HCT116 (cell line): ENCODE measurements at regions not wholly inside any gene's neighbourhood (a gene's known extent, or its start where the extent isn't known, plus 50 kb on each side); places are given as distances from the start of the nearest gene placed in this dataset.

ENCODE experiments used
- ATAC-seq: fragments of 200-7000 bp; cut with Tn5 transposase; 2 replicates; pipeline ENCODE4 v1.9.1; 2020; ENCODE audit warnings: mild to moderate bottlenecking, moderate library complexity
- BruUV-seq: library from RNA; stranded (reverse); fragments of 400-500 nt; replicated peaks from 2 replicates; lab custom pipeline; 2021; lab: Mats Ljungman, UMichigan
- CTCF ChIA-PET: fragments of 300-600 bp; sonication (Branson Sonifier 250); formaldehyde crosslinking; loops from one replicate; lab custom pipeline; 2021; ENCODE audit warnings: antibody characterized with exemption; lab: Charles Lee
- POLR2A ChIA-PET: fragments of 300-600, 350-600 bp; sonication (Branson Sonifier 250); formaldehyde crosslinking; loops from one replicate; lab custom pipeline; 2021; ENCODE audit warnings: antibody characterized with exemption; lab: Charles Lee
- RAD21 ChIA-PET, 2 experiments: fragments of 300-600 bp; sonication (Branson Sonifier 250); formaldehyde crosslinking; loops; one replicate each; lab custom pipeline; 2023; ENCODE audit warnings: low total read pairs in 2 of 2; ENCODE audit not compliant: uncharacterized antibody in 2 of 2, unreplicated experiment in 2 of 2, low non-redundant PET in 1 of 2; lab: Charles Lee
- DNase-seq: peaks from one replicate; pipeline ENCODE4 v3.0.0-alpha.2; 2010; ENCODE audit warnings: low read depth, low spot score
- H2AFZ ChIP-seq: fragments of 200-600 bp; shearing (Covaris generic), sonication (generic); 2 replicates; pipeline ENCODE4 v1.6.1; 2017; ENCODE audit warnings: low read depth, mixed run types, mixed read lengths, antibody characterized with exemption, low read length; ENCODE audit not compliant: poor library complexity, severe bottlenecking
- H3K27ac ChIP-seq: 2 replicates; pipeline ENCODE4 v1.5.1; 2012; ENCODE audit warnings: low read depth, low read length
- H3K27me3 ChIP-seq: fragments of 200-600 bp; sonication (generic); 2 replicates; pipeline ENCODE4 v1.6.1; 2016; ENCODE audit warnings: mixed run types, low read length, mixed read lengths; ENCODE audit not compliant: insufficient read depth
- H3K36me3 ChIP-seq, 2 experiments: fragments of 200-500 bp in 1 of 2; fragments of 200-600 bp in 1 of 2; sonication (Bioruptor generic) in 1 of 2; sonication (generic) in 1 of 2; 2 replicates each; pipeline versions ENCODE4 v1.5.1 to v1.6.1; 2014 to 2016; ENCODE audit warnings: low read length in 2 of 2, inconsistent platforms in 1 of 2, mixed read lengths in 1 of 2, mixed run types in 1 of 2; ENCODE audit not compliant: insufficient read depth in 2 of 2, control insufficient read depth in 1 of 2
- H3K4me1 ChIP-seq, 2 experiments: fragments of 200-600 bp in 1 of 2; sonication (generic) in 1 of 2; 2 replicates each; pipeline versions ENCODE4 v1.5.1 to v1.6.1; 2012 to 2017; ENCODE audit warnings: low read length in 2 of 2, inconsistent platforms in 1 of 2, mild to moderate bottlenecking in 1 of 2, mixed read lengths in 1 of 2, mixed run types in 1 of 2, moderate library complexity in 1 of 2; ENCODE audit not compliant: insufficient read depth in 2 of 2, control insufficient read depth in 1 of 2
- H3K4me2 ChIP-seq: fragments of 200-600 bp; sonication (generic); 2 replicates; pipeline ENCODE4 v1.6.1; 2017; ENCODE audit warnings: mixed run types, low read length, mixed read lengths
- H3K4me3 ChIP-seq, 2 experiments: fragments of 200-600 bp in 1 of 2; sonication (generic) in 1 of 2; replicated peaks in 1 of 2; 2 replicates each; pipeline ENCODE4 v1.5.1; 2011 to 2016; ENCODE audit warnings: low read length in 2 of 2, control low read depth in 1 of 2, low read depth in 1 of 2, mild to moderate bottlenecking in 1 of 2, mixed read lengths in 1 of 2, mixed run types in 1 of 2
- H3K79me2 ChIP-seq: fragments of 200-600 bp; sonication (generic); 2 replicates; pipeline ENCODE4 v1.6.1; 2017; ENCODE audit warnings: mild to moderate bottlenecking, mixed run types, low read length, moderate library complexity, mixed read lengths; ENCODE audit not compliant: insufficient read depth
- H3K9ac ChIP-seq: fragments of 200-600 bp; sonication (generic); 2 replicates; pipeline ENCODE4 v1.6.1; 2016; ENCODE audit warnings: low read length, mixed read lengths
- H3K9me2 ChIP-seq: fragments of 200-600 bp; sonication (generic), shearing (Covaris generic); 2 replicates; pipeline ENCODE4 v1.6.1; 2017; ENCODE audit warnings: mixed run types, mild to moderate bottlenecking, moderate library complexity; ENCODE audit not compliant: insufficient read depth
- H3K9me3 ChIP-seq, 2 experiments: fragments of 200-500 bp in 1 of 2; fragments of 200-600 bp in 1 of 2; sonication (Bioruptor generic) in 1 of 2; sonication (generic) in 1 of 2; 2 replicates each; pipeline ENCODE4 v1.6.1; 2014 to 2017; ENCODE audit warnings: low read length in 2 of 2, mixed read lengths in 2 of 2, inconsistent platforms in 1 of 2, low read depth in 1 of 2, mild to moderate bottlenecking in 1 of 2, mixed run types in 1 of 2, moderate library complexity in 1 of 2; ENCODE audit not compliant: control insufficient read depth in 1 of 2, insufficient read depth in 1 of 2
- H4K20me1 ChIP-seq: fragments of 200-600 bp; sonication (generic), shearing (Covaris generic); 2 replicates; pipeline ENCODE4 v1.6.1; 2017; ENCODE audit warnings: mixed run types, mild to moderate bottlenecking, moderate library complexity; ENCODE audit not compliant: insufficient read depth
- CBX3 ChIP-seq: IDR thresholded peaks from 2 replicates; pipeline ENCODE4 v1.6.1; 2012; ENCODE audit warnings: low read depth
- CEBPB ChIP-seq: IDR thresholded peaks from 2 replicates; pipeline ENCODE4 v1.6.1; 2012; ENCODE audit warnings: low read depth
- EGR1 ChIP-seq: IDR thresholded peaks from 2 replicates; pipeline ENCODE4 v1.6.1; 2012; ENCODE audit warnings: low read depth
- EZH2phosphoT487 ChIP-seq: fragments of 200-600 bp; IDR thresholded peaks from 2 replicates; pipeline ENCODE4 v1.6.1; 2018; ENCODE audit warnings: antibody characterized with exemption, borderline replicate concordance
- JUND ChIP-seq: IDR thresholded peaks from 2 replicates; pipeline ENCODE4 v1.6.1; 2012
- POLR2A ChIP-seq: IDR thresholded peaks from 2 replicates; pipeline ENCODE4 v1.7.0; 2011; ENCODE audit warnings: borderline replicate concordance; ENCODE audit not compliant: insufficient read depth, insufficient read length; ENCODE audit errors: extremely low read depth
- POLR2AphosphoS5 ChIP-seq: IDR thresholded peaks from 2 replicates; pipeline ENCODE4 v1.6.1; 2011; ENCODE audit warnings: mild to moderate bottlenecking, low read depth, low read length, moderate library complexity
- RAD21 ChIP-seq: IDR thresholded peaks from 2 replicates; pipeline ENCODE4 v1.6.1; 2012; ENCODE audit warnings: low read depth, mild to moderate bottlenecking
- SP1 ChIP-seq: IDR thresholded peaks from 2 replicates; pipeline ENCODE4 v1.6.1; 2012; ENCODE audit warnings: low read depth
- SRF ChIP-seq: IDR thresholded peaks from 2 replicates; pipeline ENCODE4 v1.6.1; 2012; ENCODE audit warnings: low read depth
- YY1 ChIP-seq: IDR thresholded peaks from 2 replicates; pipeline ENCODE4 v1.6.1; 2011; ENCODE audit warnings: low read length, low read depth, moderate library complexity, mild to moderate bottlenecking; ENCODE audit not compliant: insufficient replicate concordance; ENCODE audit errors: extremely low read depth
- ZFX ChIP-seq: fragments of 450-650 bp; IDR thresholded peaks from 2 replicates; pipeline ENCODE4 v1.6.1; 2017
- ZNF274 ChIP-seq: fragments of 200-500 bp; sonication (Bioruptor generic); IDR thresholded peaks from 2 replicates; pipeline ENCODE4 v1.6.1; 2014; ENCODE audit warnings: mild to moderate bottlenecking, low read depth, low read length, inconsistent platforms
- intact Hi-C: fragments of 100-400 bp; cut with micrococcal nuclease; formaldehyde crosslinking; loops from 2 replicates; pipeline ENCODE4 v1.10.0; 2022
- TF ChIP-seq, protein P1 (sequence below): IDR thresholded peaks from 2 replicates; pipeline ENCODE4 v1.6.1; 2011; ENCODE audit warnings: mild to moderate bottlenecking, low read length, moderate library complexity; ENCODE audit not compliant: insufficient replicate concordance; ENCODE audit errors: extremely low read depth
- TF ChIP-seq, protein P2 (sequence below): IDR thresholded peaks from 2 replicates; pipeline ENCODE4 v1.6.1; 2012
- TF ChIP-seq, protein P3 (sequence below): IDR thresholded peaks from 2 replicates; pipeline ENCODE4 v1.6.1; 2012; ENCODE audit warnings: low read depth

DNA sequence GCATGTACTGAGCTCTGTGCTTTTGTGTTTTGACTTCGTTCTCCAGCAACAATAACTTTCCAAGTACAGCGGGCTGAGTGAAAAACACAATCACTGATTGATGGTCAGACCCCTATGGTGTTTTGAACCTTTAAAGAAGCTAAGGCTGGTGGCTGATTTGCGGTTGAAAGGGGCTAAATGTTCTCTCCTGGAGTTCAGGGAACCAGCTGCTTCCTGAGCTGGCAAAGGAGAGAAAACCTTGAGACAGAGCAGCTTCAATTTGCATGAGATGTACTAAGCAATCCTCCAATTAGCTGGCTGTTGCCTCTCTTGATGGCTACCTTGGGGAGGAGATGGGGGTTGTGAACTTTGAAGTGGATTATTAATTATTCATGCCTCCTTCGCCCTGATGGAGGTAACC is 546.7 kb upstream of the SEL1L start:
- intact Hi-C loops = no loop called here
- H3K4me2 ChIP-seq = no peak overlapping the region
- TF ChIP-seq, protein P1, sequence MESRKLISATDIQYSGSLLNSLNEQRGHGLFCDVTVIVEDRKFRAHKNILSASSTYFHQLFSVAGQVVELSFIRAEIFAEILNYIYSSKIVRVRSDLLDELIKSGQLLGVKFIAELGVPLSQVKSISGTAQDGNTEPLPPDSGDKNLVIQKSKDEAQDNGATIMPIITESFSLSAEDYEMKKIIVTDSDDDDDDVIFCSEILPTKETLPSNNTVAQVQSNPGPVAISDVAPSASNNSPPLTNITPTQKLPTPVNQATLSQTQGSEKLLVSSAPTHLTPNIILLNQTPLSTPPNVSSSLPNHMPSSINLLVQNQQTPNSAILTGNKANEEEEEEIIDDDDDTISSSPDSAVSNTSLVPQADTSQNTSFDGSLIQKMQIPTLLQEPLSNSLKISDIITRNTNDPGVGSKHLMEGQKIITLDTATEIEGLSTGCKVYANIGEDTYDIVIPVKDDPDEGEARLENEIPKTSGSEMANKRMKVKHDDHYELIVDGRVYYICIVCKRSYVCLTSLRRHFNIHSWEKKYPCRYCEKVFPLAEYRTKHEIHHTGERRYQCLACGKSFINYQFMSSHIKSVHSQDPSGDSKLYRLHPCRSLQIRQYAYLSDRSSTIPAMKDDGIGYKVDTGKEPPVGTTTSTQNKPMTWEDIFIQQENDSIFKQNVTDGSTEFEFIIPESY = no peak
- TF ChIP-seq SRF (no peak), CEBPB (no peak), RAD21 (no peak), ZFX (no peak), POLR2A (no peak), CBX3 (no peak), ZNF274 (no peak), YY1 (no peak), POLR2AphosphoS5 (no peak), SP1 (no peak), JUND (no peak), EGR1 (no peak), EZH2phosphoT487 (no peak)
- TF ChIP-seq, protein P2, sequence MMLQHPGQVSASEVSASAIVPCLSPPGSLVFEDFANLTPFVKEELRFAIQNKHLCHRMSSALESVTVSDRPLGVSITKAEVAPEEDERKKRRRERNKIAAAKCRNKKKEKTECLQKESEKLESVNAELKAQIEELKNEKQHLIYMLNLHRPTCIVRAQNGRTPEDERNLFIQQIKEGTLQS = no peak
- TF ChIP-seq, protein P3, sequence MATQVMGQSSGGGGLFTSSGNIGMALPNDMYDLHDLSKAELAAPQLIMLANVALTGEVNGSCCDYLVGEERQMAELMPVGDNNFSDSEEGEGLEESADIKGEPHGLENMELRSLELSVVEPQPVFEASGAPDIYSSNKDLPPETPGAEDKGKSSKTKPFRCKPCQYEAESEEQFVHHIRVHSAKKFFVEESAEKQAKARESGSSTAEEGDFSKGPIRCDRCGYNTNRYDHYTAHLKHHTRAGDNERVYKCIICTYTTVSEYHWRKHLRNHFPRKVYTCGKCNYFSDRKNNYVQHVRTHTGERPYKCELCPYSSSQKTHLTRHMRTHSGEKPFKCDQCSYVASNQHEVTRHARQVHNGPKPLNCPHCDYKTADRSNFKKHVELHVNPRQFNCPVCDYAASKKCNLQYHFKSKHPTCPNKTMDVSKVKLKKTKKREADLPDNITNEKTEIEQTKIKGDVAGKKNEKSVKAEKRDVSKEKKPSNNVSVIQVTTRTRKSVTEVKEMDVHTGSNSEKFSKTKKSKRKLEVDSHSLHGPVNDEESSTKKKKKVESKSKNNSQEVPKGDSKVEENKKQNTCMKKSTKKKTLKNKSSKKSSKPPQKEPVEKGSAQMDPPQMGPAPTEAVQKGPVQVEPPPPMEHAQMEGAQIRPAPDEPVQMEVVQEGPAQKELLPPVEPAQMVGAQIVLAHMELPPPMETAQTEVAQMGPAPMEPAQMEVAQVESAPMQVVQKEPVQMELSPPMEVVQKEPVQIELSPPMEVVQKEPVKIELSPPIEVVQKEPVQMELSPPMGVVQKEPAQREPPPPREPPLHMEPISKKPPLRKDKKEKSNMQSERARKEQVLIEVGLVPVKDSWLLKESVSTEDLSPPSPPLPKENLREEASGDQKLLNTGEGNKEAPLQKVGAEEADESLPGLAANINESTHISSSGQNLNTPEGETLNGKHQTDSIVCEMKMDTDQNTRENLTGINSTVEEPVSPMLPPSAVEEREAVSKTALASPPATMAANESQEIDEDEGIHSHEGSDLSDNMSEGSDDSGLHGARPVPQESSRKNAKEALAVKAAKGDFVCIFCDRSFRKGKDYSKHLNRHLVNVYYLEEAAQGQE = no peak
- H3K9me3 ChIP-seq = peaks cover 15 to 18% of the 10 kb centered on the region in 2 experiments; a peak in 2 of 4 replicates
- H3K9me2 ChIP-seq = no peaks in the 10 kb centered on the region
- H3K27me3 ChIP-seq = no peaks in the 10 kb centered on the region
- ChIA-PET POLR2A (no interaction called here), CTCF (no interaction called here), RAD21 (no interaction called here)
- DNase-seq (no peak), ATAC-seq (no peak)
- BruUV-seq = no TSS peak
- H3K79me2 ChIP-seq = no peaks in the 10 kb centered on the region
- H3K4me3 ChIP-seq = no peak overlapping the region
- H3K4me1 ChIP-seq = no peaks in the 10 kb centered on the region
- H3K36me3 ChIP-seq = no peaks in the 10 kb centered on the region
- no peak overlapping the region for H3K27ac ChIP-seq
- no peak overlapping the region for H2AFZ ChIP-seq
- H3K9ac ChIP-seq = no peak overlapping the region
- no peaks in the 10 kb centered on the region for H4K20me1 ChIP-seq
